DND-41 (cell line): ENCODE measurements at regions not wholly inside any gene's neighbourhood (a gene's known extent, or its start where the extent isn't known, plus 50 kb on each side); places are given as distances from the start of the nearest gene placed in this dataset.

Experiments
- CTCF ChIP-seq: IDR thresholded peaks from 2 replicates; pipeline ENCODE4 v1.5.1; 2012; ENCODE audit warnings: borderline replicate concordance, low read length, moderate library complexity, mild to moderate bottlenecking; ENCODE audit not compliant: poor library complexity, severe bottlenecking; ENCODE audit errors: extremely low read depth
- EZH2 ChIP-seq: IDR thresholded peaks from 3 replicates; pipeline ENCODE4 v1.6.1; 2012; ENCODE audit warnings: borderline replicate concordance, low read depth, mild to moderate bottlenecking, moderate library complexity, low read length, inconsistent platforms; ENCODE audit not compliant: severe bottlenecking

DNA sequence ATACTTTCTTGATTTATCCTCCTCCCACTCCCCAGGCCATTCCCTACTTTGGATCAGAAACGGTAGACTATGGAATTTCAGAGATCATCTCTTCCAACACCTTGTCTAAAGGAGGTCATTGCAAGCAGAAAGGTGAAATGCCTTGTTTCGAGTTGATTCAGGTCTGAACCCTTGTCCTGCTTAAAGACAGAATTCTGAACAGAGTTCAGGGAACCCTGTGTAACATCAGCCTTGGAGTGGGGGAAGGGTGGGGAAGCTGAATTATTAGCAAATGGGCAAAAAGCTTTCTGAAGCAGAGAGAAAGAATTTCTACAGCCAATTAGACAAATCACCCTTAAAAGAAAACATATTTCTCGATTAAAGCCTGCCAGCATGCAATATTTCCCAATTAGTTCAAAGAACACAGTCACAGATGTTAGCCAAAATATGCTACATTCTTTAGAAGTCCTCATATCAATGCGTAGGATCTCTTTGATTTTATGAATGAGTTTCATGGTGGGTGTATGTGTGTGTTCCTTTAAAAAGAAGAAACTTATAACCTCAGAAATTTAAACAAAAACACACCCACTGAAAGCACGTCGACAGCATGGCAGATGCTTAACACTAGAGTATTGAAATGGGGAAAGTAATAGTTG, 353.1 kb downstream of the RND3 start:
- TF ChIP-seq CTCF (no peak), EZH2 (no peak)
